Fibroblast of peridontal ligament (primary cell): ENCODE measurements at regions not wholly inside any gene's neighbourhood (a gene's known extent, or its start where the extent isn't known, plus 50 kb on each side); places are given as distances from the start of the nearest gene placed in this dataset.

Experiments used
- DNase-seq: peaks from one replicate; pipeline ENCODE4 v3.0.0-alpha.2; 2010; ENCODE audit errors: extremely low read depth

DNA sequence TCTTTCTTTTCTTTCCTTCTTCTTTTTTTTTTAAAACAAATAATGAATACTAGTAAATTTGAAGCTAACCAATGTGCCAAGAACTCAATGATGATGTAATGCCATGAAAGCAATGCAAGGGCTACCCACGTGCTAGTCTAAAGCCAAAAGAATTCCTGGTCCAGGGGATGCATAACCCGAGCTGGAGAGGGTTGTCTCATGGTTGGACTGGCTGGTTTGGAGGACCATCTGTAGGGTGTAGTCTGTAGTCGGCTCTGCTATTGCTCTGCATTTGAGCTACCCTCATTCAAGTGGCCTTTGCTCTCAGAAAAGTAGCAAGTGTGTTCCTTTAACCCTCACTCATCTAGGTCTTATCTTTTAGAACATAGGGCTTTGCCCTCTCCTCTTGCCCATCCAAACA is 469.6 kb upstream of the CELF4 start:
- DNase-seq = no peak

DNA sequence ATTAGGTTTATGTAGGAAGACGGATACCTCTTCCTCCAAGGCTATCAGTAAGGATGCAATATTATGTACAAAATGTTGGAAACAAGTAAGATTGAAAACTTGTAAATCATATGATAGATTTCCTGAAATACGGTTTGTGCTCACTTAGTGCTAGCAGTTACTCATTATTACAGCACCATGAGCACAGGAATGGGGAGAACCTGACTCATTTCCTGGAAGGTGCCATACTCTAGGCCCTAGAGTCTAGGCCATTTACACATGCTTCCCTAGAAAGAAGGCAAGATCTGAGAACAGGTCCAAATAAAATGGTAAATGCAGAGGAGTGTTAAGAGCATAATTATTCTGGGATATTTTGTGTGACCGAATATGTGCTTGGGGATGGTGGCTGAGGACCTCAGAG is 467.7 kb upstream of the CELF4 start:
- no peak for DNase-seq

DNA sequence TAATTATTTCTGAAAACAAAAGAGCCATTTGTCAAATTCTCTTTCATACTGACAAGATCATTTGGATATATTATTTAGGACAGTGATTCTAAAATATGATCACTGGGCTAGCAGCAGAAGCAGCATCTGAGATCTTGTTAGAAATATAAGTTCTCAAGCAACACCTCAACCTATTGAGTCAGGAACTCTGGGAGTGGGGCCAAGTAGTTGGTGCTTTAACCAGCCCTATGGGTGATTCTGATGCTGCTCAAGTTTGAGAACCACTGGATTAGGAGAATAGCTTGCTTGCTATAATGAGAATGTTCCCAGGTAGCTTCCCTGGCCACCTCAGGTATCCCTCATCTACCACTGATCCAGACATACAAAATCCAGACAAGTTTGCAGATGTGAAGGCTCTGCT is 466.9 kb upstream of the CELF4 start:
- DNase-seq = no peak

DNA sequence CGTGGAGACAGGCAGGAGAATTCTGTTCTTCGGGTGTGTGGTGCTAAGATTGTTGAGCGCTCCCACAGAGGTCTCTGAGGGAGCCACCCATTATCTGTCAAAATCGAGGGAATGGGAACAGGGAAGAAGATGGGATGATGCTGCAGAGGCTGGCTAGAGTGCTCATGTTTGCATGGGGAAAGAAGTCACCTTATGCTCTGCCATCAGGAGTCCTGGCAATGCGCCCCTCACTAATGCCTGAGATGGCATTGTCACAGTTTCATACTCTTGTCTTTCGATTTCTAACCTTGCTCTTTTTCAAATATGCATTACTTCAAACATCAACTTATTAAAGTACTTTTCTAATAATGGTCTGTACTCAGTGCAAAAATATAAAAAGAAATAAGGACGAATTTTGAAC is 463.3 kb upstream of the CELF4 start:
- DNase-seq = no peak

DNA sequence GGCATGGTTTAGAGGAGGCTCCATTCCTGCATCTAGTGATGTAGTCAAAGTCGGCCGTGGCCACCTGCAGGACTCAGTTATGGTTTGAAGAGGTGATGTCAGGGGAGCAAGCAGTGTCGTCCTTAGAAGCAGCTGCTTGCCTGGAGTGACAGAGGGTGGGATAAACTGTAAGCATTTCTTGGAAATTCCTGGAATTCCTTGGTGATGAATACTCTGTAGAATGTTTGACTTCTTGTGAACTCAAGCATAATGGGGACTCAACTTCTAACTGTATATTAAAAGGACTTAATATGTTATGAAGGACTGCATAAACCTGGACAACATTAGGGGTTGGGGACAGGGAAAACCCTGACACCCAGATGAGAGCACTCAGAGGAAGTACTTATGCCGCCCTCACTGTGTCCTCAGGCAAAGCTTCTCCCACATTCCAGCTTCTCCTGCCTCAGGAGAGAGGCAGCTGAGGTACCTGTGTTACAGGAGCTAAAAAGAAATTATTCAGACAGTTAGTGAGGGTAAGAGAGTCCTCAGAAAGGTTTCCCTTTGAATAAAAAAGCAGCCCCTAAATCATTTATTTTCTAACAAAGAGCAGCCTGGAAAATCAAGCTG is 459.9 kb upstream of the CELF4 start:
- no peak for DNase-seq

DNA sequence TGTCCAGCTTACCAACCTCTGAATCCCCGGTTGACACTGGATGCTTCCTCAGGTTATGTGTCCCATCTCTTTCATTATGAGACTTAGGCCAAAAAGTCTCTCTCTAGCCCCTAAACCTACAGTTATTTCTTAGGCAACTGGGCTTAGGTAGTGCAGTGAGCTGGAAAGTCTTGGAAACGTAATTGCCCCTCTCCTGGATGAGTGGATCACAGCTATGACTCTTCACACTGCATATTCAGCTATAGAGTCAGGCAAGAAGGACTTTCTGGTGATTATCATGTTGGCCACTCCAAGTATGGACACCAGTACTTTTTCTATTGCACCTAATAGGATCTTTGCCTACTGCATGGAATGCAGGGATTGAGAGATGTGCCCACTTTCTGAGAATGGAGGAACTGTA is 458.3 kb upstream of the CELF4 start:
- no peak for DNase-seq

DNA sequence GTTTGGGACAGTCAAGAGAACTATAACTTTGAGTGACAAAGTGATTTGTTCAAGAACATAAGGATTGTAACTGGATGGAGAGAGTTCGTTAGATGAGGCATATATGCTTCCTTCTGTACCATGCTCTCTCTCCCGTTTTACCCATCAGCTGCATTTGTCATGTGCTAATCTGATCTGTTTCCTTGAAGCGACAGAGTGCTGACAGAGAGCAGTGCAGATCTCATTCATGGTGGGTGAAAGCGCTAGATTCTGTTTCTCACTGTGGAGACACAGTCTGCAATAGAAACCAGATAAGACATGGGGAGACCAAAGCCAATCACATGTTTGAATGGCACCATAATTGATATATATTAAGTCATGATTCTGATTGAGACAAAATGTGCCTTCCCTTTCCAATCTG is 456.6 kb upstream of the CELF4 start:
- DNase-seq = no peak

DNA sequence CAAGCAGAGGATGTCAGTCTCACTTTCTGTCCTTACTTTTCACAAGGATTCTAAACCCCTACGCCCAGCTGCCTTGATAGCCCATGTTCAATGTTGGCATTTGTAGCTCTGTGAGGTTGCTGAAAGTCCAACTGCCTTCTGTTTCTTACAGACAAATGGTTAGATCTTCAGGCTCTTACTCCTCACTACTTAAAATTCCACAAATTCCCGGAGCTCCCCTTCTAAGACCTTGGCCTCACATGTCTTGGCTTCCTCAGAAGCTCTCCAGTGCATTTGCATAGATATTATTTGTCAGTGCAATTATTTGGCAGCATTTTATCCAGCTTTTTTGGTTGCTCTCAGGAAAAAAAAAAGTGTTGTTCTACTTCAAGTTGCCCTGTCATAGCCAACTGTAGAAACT is 453.7 kb upstream of the CELF4 start:
- DNase-seq = no peak

DNA sequence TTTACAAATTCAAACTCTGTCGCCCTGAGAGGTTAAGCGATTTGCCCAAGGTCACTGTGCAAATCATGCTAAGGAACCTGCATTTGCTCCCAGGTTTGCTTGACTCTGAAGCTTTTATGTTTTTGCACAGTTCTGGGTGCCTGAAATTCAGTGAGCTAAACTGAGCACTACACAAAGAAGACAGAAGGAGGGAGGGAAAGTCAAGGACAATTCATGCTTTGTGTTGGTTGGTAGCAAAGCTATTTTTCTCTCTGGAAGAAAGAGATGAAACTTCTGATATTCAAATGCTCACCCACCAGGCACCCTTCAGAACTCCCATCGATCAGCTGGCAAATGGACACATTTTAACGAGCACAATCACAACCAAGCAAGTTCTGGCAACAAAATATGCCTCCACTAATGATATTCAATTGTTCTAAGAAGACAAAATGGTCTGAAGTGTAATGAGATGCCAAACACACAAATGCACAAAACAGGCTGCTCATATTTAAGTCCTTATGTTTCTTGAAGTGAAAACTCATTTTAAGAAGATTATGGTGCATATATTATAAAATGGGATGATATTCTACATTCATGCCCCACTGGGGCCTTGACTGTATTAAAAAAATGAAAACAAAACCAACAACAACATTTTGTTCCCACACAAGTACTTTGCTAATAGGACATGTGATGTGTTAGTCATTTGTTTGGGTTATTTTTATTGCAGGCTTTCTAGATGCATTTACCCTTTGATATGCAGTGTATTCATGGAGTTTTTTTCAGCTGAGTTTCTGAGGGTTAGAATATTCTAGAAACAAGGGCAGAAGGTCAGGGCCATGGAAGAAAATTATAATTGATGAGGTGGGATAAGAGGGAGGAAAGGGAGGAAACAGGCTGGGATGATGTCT is 445.6 kb upstream of the CELF4 start:
- no peak for DNase-seq

DNA sequence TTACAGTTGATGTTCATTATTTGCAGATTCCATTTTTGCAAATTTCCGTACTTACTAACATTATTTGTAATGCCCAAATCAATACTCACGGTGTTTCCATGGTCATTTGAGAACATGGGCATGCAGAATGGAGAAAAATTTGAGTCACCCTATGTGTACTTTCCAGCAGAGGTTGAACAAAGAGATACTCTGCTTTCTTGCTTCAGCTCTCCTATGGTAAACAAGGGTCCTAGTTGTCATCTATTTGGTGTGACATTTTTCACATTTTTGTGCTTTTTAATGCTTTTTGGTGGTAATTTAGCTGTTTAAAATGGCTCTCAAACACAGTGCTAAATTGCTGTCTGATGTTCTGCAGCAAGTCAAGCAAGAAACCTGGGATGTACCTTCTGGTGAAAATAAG is 444.4 kb upstream of the CELF4 start:
- no peak for DNase-seq

DNA sequence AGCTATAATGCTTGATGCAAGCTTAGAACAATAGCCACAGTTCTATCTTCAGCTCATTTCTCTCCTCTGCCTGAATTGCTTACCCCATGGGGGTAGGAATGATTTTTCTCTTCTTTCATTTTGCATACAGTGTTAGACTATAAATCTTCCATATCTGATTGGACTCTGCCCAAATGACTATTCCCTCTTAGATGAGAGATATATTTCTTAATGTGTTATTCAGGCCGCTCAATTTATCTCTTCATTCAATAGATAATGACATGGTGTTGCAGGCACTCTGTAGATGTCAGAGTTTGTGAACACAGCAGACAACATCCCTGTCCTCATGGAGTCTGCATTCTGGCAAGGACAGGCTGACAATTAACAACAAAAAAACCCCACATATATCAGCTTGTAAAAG is 443.7 kb upstream of the CELF4 start:
- DNase-seq = no peak

DNA sequence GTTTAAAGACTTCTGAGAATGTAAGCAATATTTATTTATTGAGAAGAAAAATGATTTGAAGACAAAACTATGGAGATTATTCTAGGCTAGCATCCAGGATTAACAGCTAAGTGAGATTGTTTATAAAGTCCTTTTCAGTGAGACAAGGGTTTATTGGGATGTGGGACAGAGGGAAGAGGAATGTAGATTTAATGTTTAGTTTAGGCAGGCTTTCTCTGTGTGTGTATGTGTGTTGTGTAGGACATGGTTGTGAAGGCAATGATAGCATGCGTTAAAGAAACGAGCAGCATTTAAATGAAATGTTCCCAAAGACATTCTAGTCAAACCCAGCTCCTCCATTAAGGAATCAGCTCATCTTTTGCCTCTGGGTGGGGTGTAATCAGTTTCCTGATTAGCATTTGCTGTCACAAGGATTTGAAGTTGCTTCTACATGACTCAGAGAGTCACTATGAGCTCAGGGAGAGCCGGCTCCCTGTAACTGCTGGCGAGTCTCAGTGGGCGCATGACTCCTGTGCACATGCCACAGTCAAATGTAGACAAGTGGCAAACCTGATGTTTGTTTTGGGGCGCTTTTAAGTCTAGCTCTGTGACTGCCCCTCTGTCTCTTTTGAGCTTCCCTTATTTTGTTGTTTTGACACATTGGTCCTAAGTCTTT is 442.2 kb upstream of the CELF4 start:
- no peak for DNase-seq

DNA sequence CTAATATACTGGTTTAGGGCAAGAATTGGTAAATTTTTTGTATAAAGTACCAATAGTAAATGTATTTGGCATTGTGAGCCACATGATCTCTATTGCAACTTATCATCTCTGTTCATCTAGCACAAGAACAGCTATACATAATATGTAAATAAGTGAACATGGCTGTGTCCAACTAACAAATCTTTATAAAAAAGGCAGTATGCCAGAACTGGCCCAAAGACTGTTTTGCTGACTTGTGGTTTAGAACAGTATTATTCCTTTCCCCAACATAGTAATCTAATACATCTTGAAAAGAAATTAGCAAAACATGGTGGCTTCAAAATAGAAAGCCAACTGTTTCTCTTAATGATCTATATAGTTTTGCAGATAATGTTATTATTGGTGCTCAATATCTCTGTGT is 441.4 kb upstream of the CELF4 start:
- no peak for DNase-seq

DNA sequence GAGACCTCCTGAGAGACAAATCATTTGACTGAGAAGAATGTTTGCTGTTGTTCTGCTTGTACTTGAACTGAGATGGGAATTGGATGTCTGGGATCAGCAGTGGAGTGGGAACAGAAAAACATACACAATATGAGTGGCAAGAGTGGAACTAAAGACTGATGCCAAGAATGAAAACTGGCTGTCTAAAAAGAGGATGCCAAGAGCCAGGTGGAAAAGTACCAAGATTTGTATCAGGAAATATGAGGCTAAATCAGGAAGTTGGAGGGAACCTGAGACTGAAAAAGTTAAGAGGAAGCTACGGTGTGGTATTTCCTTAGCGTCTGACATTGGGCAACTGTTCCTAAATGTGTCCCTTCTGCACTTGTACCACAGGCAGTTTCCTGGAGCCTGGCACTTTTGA is 440.9 kb upstream of the CELF4 start:
- DNase-seq = no peak

DNA sequence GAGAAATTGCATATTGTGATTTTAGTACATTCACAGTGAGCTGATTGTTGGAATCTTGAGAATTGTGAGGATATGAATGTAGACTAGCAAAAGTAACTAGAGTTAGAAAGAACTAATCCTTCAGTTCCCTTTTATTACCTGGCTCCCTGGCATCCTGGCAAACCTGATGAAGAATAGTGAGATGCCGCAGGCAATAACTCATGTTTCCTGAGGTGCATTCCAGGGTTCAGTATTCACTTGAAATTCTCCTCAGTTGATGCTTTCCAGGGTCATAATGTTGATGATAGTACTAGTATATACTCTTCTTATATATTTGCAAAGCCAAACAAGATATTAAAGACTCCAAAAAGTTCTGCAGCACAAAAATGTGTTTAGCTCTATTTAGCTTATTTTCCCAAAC is 432.1 kb upstream of the CELF4 start:
- no peak for DNase-seq

DNA sequence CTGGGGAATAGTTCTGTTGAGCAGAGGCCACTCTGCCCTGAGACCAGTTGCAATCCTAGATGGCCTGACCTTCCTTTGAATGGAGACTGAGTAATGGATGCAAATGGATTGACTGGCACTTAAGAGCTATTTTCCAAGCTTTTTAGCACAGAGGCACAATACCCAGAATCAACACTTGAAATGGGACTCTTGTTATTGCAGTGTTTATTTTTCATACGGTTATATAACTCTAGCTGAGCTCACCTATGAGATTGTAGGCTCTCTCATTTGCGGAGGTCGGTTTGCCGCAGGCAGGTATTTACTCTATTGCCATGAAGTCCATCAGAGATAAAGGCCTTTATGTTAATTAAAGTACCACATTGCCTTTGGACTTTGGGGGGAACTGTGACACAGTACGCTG is 422.3 kb upstream of the CELF4 start:
- no peak for DNase-seq

DNA sequence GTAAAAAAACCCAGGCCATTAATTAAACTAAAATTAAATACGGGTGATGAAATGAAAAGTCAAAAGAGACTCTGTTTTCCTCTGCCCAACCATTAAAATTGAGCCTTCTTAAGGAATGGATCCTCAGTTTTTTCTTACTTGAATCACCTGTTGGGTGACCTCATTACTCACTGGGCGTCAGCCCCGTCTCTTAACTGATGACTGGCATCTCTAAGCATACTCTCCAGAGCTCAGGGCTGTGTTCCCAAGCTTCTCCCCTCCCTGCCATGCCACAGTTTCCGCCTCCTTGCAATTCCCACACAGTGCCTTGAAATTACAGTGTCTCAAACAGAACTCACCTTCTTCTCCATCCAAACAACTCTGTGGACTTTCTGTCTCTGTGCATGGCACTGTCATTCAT is 421.1 kb upstream of the CELF4 start:
- no peak for DNase-seq

DNA sequence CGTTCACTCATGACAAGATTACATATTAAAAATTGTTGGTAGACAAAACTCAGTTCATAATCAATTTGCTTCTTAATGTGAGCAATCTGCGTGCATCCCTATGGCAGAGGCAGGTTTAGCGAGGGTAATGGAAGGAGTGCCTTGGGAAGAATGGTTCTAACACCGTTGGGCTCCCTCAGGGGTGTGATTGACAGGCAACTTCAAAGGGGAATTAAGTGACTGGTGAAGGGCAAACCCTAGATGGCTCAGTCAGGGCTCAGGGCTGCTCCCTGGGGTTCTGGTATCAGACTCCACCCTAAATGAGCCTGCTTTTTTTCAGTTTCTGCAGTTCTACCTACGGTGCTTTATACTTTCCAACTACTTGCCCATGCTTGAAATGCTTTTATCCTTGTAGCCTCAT is 419.5 kb upstream of the CELF4 start:
- no peak for DNase-seq

DNA sequence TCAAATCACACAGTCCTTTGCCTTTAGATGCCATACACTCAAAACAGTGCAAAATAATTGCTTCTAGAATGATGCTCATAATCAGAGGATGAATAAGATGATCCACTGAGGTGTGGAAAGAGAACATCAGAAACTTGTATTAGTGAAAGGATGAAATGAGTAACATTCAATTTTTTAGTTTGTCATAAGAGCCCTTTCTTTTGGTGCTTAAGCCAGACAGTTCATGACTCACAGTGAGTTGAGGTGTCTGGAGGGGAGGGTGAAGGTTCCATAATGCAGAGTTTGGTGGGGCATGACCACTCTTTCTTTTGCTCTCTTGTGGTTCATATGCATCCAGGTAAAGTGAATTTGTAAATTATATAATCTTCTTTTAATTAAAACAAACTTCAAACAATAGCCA is 415.0 kb upstream of the CELF4 start:
- no peak for DNase-seq

DNA sequence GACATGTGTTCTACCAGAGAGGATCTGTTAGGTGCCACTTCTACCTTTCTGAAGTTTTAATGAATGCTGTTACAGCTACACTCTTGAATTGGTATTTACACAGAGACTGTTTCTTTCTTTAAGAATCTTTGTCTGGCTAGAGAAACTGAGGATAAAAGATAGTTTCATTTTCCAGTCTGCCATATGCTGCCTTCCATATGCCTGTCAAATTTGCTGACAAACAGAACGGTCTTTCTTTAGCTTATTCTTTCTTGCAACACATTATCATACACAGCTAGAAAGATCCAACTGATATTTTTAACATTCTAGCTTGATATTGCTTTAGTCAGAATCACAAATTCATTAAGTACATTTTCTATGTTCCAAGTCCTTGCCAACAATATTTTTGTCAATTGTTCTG is 409.8 kb upstream of the CELF4 start:
- DNase-seq = no peak

DNA sequence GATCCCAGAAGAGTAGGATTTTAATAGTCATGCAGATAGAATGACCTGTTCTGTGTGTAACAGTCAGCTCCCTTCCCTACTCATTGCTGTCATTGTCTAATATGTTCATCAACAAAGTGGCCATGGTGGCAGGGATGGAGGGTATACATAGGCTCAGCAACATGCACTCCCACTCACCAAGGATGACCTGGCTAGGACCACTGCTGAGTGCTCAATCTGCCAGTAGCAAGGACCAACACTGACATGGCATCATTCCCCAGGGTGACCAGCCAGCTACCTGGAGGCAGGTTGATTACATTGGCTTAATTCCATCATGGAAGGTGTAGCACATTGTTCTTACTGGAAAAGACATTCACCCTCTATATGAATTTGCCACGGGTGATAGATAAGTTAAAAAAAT is 401.7 kb upstream of the CELF4 start:
- DNase-seq = no peak

DNA sequence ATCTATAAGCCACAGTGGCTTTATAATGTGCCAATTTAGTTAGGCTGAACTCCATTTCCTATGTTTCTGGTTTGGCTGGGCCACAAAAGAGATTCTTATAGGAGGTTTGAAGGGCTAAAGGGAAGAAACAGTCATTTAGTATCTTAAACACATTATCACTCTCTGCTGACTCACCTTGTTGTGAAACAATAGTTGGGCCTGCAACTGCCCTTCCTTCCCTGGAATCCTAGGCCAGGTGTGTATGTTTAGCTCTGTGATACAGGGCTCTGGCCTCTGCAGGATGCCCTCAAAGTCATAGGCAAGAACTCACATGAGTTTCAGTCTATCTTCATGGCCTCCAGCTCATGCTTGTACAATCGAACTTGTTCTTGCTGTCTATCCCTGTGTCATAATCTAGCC is 400.0 kb upstream of the CELF4 start:
- no peak for DNase-seq

DNA sequence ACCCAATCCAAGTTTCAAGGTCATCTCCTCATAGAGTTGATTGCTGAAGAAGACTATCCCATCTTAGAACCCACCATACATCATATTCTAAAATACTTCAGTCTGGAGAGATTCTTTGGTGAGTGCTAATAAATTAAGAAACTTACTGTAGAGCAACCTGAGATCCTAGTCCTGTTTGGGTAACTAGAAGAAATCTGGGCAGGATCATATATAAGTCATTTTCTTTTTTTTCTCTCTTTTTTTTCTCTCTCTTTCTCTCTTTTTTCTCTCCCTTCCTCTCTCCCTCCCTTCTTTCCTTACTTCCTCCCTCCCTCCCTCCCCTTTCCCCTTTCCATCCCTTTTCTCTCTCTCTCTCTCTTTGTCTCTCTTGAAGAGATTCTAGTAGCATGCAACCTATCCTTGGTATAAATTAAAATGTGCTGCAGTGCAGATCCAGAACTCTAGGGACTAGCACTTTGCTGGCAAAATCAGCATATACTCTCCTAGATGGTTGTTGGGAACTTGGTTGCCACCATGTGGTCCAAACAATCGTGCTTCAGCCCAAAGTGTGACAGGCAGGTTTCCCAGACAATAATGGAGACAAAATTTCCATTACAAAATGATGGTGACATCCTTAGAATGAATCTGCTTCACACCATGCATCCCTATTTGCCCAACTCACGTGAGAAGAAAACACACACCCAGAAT is 399.4 kb upstream of the CELF4 start:
- DNase-seq = no peak
